NT2/D1 (cell line): ENCODE measurements at regions not wholly inside any gene's neighbourhood (a gene's known extent, or its start where the extent isn't known, plus 50 kb on each side); places are given as distances from the start of the nearest gene placed in this dataset.
"Not testable (repeated sequence)": the region's sequence is repeated elsewhere in the genome, so short reads cannot be mapped to it uniquely, and the experiment has no call there.

Source experiments
- DNase-seq: peaks from one replicate; pipeline ENCODE4 v3.0.0-alpha.2; 2011; ENCODE audit warnings: low read depth, low spot score
- H3K27me3 ChIP-seq: 2 replicates; pipeline ENCODE4 v1.6.0; 2011; ENCODE audit warnings: mild to moderate bottlenecking; ENCODE audit not compliant: insufficient read length, insufficient read depth
- H3K36me3 ChIP-seq: 2 replicates; pipeline ENCODE4 v1.6.1; 2011; ENCODE audit warnings: mild to moderate bottlenecking, low read length, mixed read lengths; ENCODE audit not compliant: insufficient read depth, insufficient read length
- H3K4me1 ChIP-seq: 2 replicates; pipeline ENCODE4 v1.5.1; 2011; ENCODE audit not compliant: insufficient read depth, insufficient read length
- H3K4me3 ChIP-seq: 2 replicates; pipeline ENCODE4 v1.5.1; 2011; ENCODE audit warnings: low read depth; ENCODE audit not compliant: insufficient read length
- H3K9ac ChIP-seq: 2 replicates; pipeline ENCODE4 v1.6.0; 2011; ENCODE audit warnings: low read depth; ENCODE audit not compliant: insufficient read length
- H3K9me3 ChIP-seq: 2 replicates; pipeline ENCODE4 v1.5.1; 2011; ENCODE audit warnings: mild to moderate bottlenecking, low read length; ENCODE audit not compliant: insufficient read depth
- SUZ12 ChIP-seq: IDR thresholded peaks from 2 replicates; pipeline ENCODE4 v1.6.1; 2011; ENCODE audit not compliant: insufficient read length, insufficient read depth; ENCODE audit errors: extremely low read depth
- YY1 ChIP-seq: IDR thresholded peaks from 2 replicates; pipeline ENCODE4 v1.6.1; 2011; ENCODE audit not compliant: insufficient read length, insufficient read depth
- ZNF274 ChIP-seq: IDR thresholded peaks from 2 replicates; pipeline ENCODE4 v1.6.1; 2011; ENCODE audit warnings: mild to moderate bottlenecking, low read depth, low read length

DNA sequence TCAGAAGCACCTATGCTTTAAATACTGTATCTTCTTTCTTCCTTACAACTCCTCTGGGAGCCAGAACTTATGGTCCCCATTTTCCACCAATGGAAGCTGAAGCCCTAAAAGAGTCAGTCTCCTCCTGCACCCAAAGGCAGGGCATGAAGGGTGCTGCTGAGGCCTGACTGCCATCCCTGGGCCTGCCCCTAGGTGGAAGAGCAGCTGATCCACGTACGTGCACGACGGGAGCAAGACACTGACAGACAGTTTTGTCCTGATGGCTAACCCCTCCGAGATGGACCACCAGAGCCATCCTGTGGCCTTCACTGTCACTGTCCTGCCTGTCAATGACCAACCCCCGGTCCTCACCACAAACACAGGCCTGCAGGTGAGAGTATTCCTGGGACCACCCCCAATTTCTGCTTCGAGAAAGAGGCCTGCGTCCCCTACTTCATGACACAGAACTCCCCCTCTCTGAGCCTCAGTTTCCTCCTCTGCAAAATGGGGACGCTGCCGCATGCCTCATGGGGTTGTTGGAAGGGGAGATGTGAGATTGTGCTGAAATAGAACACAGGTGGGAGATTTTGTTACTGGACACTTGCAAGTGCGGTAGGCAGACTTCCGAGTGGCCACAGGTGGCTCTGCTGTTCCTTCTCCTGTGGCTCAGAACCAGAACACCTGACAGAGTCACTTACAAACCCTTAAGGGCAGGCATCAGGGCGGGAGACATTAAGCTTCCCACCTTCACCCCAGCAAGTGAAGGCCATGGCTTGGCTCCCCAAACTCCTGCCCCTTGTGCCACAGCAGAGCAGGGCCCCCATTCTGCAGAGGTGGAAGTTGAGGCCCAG, 175.4 kb downstream of the TBC1D2B start:
- no peaks in the 10 kb centered on the region for H3K36me3 ChIP-seq
- H3K4me3 ChIP-seq, result no peak overlapping the region
- peaks cover 5% of the 10 kb centered on the region for H3K4me1 ChIP-seq
- H3K9ac ChIP-seq, result no peak overlapping the region
- H3K9me3 ChIP-seq, result no peaks in the 10 kb centered on the region
- DNase-seq, result no peak
- TF ChIP-seq ZNF274 (no peak), YY1 (no peak), SUZ12 (no peak)
- no peaks in the 10 kb centered on the region for H3K27me3 ChIP-seq

- H3K9ac ChIP-seq, result no peak overlapping the region
Observed at GRCh38 chr15:77901251-77901881, 176.1 kb downstream of the TBC1D2B start.

GRCh38 chr15:77900331-77900963, 177.1 kb downstream of the TBC1D2B start:
- H3K4me3 ChIP-seq, H3K36me3 ChIP-seq, H3K27me3 ChIP-seq, H3K9me3 ChIP-seq, H3K9ac ChIP-seq, H3K4me1 ChIP-seq, DNase-seq: not testable (repeated sequence)

More at GRCh38 chr15:77901251-77901881, 176.1 kb downstream of the TBC1D2B start:
- no peak for TF ChIP-seq YY1
- no peak for TF ChIP-seq ZNF274
- TF ChIP-seq SUZ12, result no peak
- Histone ChIP-seq H3K36me3 (no peaks in the 10 kb centered on the region), H3K4me3 (no peak overlapping the region), H3K4me1 (peaks cover 5% of the 10 kb centered on the region), H3K27me3 (no peaks in the 10 kb centered on the region), H3K9me3 (no peaks in the 10 kb centered on the region)
- no peak for DNase-seq

DNA sequence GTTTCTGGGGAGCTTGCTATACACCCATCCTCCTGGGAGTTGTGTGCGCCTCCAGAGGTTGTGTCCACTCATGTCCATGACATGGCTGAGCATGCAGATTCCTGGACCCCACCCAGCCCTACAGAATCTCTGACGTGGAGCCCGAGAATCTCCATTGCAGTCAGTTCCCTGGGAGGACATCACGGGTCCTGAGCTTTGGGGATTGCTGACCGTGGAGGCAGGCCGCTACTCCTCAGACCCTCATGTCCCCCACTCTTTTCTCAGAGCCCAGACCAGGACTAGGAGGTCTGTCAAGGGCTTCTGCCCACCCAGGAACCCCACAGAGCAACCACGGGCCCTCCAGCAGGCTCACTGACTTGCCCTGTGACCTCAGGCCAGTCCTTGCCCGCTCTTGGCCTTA, 177.7 kb downstream of the TBC1D2B start:
- H3K9ac ChIP-seq, H3K27me3 ChIP-seq, H3K9me3 ChIP-seq, H3K4me3 ChIP-seq, H3K4me1 ChIP-seq, DNase-seq, H3K36me3 ChIP-seq: not testable (repeated sequence)

DNA sequence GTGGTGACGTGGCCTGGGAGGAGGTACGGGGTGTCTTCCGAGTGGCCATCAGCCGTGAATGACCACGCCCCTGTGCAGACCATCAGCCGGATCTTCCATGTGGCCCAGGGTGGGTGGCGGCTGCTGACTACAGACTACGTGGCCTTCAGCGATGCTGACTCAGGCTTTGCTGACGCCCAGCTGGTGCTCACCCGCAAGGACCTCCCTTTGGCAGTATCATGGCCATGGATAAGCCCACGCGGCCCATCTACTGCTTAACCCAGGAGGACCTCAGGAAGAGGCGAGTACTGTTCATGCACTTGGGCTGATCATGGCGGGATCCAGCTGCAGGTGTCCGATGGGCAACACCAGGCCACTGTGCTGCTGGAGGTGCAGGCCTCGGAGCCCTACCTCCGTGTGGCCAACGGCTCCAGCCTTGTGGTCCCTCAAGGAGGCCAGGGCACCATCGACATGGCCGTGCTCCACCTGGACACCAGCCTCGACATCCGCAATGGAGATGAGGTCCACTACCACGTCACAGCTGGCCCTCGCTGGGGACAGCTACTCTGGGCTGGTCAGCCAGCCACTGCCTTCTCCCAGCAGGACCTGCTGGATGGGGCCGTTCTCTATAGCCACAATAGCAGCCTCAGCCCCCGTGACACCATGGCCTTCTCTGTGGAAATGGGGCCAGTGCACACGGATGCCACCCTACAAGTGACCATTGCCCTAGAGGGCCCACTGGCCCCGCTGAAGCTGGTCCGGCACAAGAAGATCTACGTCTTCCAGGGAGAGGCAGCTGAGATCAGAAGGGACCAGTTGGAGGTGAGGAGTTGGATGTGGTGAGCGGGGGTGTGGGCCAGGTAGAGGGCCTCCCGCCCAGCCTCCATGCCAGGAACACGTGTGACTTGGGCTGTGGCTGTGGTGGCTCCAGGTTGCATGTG, 178.4 kb downstream of the TBC1D2B start:
- TF ChIP-seq ZNF274 (no peak), SUZ12 (no peak), YY1 (no peak)
- Histone ChIP-seq H3K36me3 (no peaks in the 10 kb centered on the region), H3K9me3 (no peaks in the 10 kb centered on the region), H3K9ac (no peak overlapping the region), H3K4me3 (no peak overlapping the region), H3K4me1 (peaks cover 2% of the 10 kb centered on the region), H3K27me3 (no peaks in the 10 kb centered on the region)
- no peak for DNase-seq

GRCh38 chr15:77897896-77898406, 179.6 kb downstream of the TBC1D2B start:
- H3K9ac ChIP-seq, result no peak overlapping the region
- H3K9me3 ChIP-seq, result no peaks in the 10 kb centered on the region
- no peak overlapping the region for H3K4me3 ChIP-seq
- TF ChIP-seq ZNF274, result no peak
- no peak for TF ChIP-seq SUZ12
- no peak for TF ChIP-seq YY1
- no peaks in the 10 kb centered on the region for H3K36me3 ChIP-seq
- peaks cover 4% of the 10 kb centered on the region for H3K4me1 ChIP-seq
- no peak for DNase-seq
- H3K27me3 ChIP-seq, result no peaks in the 10 kb centered on the region

- DNase-seq, H3K9ac ChIP-seq, H3K4me1 ChIP-seq, H3K27me3 ChIP-seq, H3K36me3 ChIP-seq, H3K9me3 ChIP-seq, H3K4me3 ChIP-seq: not testable (repeated sequence)
Observed at GRCh38 chr15:77897113-77897895, 180.2 kb downstream of the TBC1D2B start.

DNA sequence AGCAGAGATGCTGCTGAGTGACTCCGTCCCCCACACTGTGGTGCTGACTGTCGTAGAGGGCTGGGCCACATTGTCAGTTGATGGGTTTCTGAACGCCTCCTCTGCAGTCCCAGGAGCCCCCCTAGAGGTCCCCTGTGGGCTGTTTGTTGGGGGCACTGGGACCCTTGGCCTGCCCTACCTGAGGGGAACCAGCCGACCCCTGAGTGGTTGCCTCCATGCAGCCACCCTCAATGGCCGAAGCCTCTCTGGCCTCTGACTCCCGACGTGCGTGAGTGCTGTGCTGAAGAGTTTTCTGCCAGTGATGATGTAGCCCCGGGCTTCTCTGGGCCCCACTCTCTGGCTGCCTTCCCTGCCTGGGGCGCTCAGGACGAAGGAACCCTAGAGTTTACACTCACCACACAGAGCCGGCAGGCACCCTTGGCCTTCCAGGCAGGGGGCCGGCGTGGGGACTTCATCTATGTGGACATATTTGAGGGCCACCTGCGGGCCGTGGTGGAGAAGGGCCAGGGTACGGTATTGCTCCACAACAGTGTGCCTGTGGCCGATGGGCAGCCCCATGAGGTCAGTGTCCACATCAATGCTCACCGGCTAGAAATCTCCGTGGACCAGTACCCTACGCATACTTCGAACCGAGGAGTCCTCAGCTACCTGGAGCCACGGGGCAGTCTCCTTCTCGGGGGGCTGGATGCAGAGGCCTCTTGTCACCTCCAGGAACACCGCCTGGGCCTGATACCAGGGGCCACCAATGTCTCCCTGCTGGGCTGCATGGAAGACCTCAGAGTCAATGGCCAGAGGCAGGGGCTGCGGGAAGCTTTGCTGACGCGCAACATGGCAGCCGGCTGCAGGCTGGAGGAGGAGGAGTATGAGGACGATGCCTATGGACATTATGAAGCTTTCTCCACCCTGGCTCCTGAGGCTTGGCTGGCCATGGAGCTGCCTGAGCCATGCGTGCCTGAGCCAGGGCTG, 181.1 kb downstream of the TBC1D2B start:
- not testable (repeated sequence) for H3K27me3 ChIP-seq, H3K4me1 ChIP-seq, H3K9me3 ChIP-seq, H3K9ac ChIP-seq, H3K36me3 ChIP-seq, H3K4me3 ChIP-seq, DNase-seq
